HepG2 (cell line): ENCODE measurements at regions not wholly inside any gene's neighbourhood (a gene's known extent, or its start where the extent isn't known, plus 50 kb on each side); places are given as distances from the start of the nearest gene placed in this dataset.

Experiments
- AGO1 ChIP-seq: fragments of 200-400 bp; formaldehyde crosslinking; IDR thresholded peaks from 2 replicates; pipeline ENCODE4 v1.6.1; 2017; ENCODE audit warnings: mild to moderate bottlenecking, low read depth, low read length, moderate library complexity; ENCODE audit not compliant: poor library complexity, severe bottlenecking
- ASH2L ChIP-seq: fragments of 300-600, 200-600 bp; sonication (generic); IDR thresholded peaks from 2 replicates; pipeline ENCODE4 v1.7.0; 2017; ENCODE audit warnings: low read depth, mild to moderate bottlenecking, moderate library complexity, mixed read lengths, low read length; ENCODE audit not compliant: insufficient read length
- ATF7 ChIP-seq, 2 experiments: fragments of 450-650 bp in 1 of 2; sonication (generic) in 1 of 2; formaldehyde crosslinking in 1 of 2; IDR thresholded peaks; 2 replicates each; pipeline versions ENCODE4 v1.4.0 to v1.6.1; 2016 to 2020; ENCODE audit warnings: antibody characterized with exemption in 1 of 2, mild to moderate bottlenecking in 1 of 2, missing genetic modification reagents in 1 of 2
- FOSL2 ChIP-seq: sonication (generic); formaldehyde crosslinking; IDR thresholded peaks from 2 replicates; pipeline ENCODE4 v1.4.0; 2020; ENCODE audit warnings: missing genetic modification reagents
- HDAC2 ChIP-seq: sonication (generic); formaldehyde crosslinking; IDR thresholded peaks from 2 replicates; pipeline ENCODE4 v1.4.0; 2020; ENCODE audit warnings: missing genetic modification reagents
- HNF4A ChIP-seq: sonication (generic); formaldehyde crosslinking; IDR thresholded peaks from 2 replicates; pipeline ENCODE4 v1.4.0; 2020; ENCODE audit warnings: missing genetic modification reagents
- ISL2 ChIP-seq: sonication (generic); formaldehyde crosslinking; IDR thresholded peaks from 2 replicates; pipeline ENCODE4 v1.5.0; 2020; ENCODE audit warnings: missing genetic modification reagents
- KDM4B ChIP-seq: sonication (generic); formaldehyde crosslinking; IDR thresholded peaks from 2 replicates; pipeline ENCODE4 v1.4.0; 2020; ENCODE audit warnings: missing genetic modification reagents
- MBD4 ChIP-seq: IDR thresholded peaks from 2 replicates; pipeline ENCODE4 v1.6.1; 2012; ENCODE audit warnings: low read length, inconsistent platforms, borderline replicate concordance
- MIXL1 ChIP-seq: IDR thresholded peaks from 2 replicates; pipeline ENCODE4 v1.6.1; 2016
- NR2F1 ChIP-seq, 2 experiments: fragments of 450-650 bp in 1 of 2; formaldehyde crosslinking in 1 of 2; IDR thresholded peaks; 2 replicates each; pipeline versions ENCODE4 v1.5.0 to v1.6.1; 2016 to 2020; ENCODE audit warnings: mild to moderate bottlenecking in 1 of 2, missing compliant biosample characterization in 1 of 2, missing genetic modification reagents in 1 of 2, moderate library complexity in 1 of 2
- TCF7 ChIP-seq: sonication (generic); IDR thresholded peaks from 2 replicates; pipeline ENCODE4 v1.6.1; 2016; ENCODE audit warnings: antibody characterized with exemption, low read depth
- ZBTB26 ChIP-seq: IDR thresholded peaks from 2 replicates; pipeline ENCODE4 v1.6.1; 2016; ENCODE audit warnings: missing compliant biosample characterization, missing genetic modification reagents, borderline replicate concordance
- ZNF10 ChIP-seq: sonication (generic); formaldehyde crosslinking; IDR thresholded peaks from 2 replicates; pipeline ENCODE4 v1.4.0; 2020; ENCODE audit warnings: mild to moderate bottlenecking, low read depth, missing genetic modification reagents, borderline replicate concordance
- ZNF121 ChIP-seq: sonication (generic); formaldehyde crosslinking; IDR thresholded peaks from 2 replicates; pipeline ENCODE4 v1.5.0; 2020; ENCODE audit warnings: mild to moderate bottlenecking, missing genetic modification reagents
- ZNF317 ChIP-seq: sonication (generic); formaldehyde crosslinking; IDR thresholded peaks from 2 replicates; pipeline ENCODE4 v1.5.0; 2020; ENCODE audit warnings: mild to moderate bottlenecking, missing genetic modification reagents
- ZNF335 ChIP-seq: sonication (generic); formaldehyde crosslinking; IDR thresholded peaks from 2 replicates; pipeline ENCODE4 v1.4.0; 2020; ENCODE audit warnings: missing genetic modification reagents
- ZNF543 ChIP-seq: sonication (generic); formaldehyde crosslinking; IDR thresholded peaks from 2 replicates; pipeline ENCODE4 v1.4.0; 2020; ENCODE audit warnings: mild to moderate bottlenecking, missing genetic modification reagents
- ZNF569 ChIP-seq: sonication (generic); formaldehyde crosslinking; IDR thresholded peaks from 2 replicates; pipeline ENCODE4 v1.5.0; 2020; ENCODE audit warnings: mild to moderate bottlenecking, missing genetic modification reagents, moderate library complexity, borderline replicate concordance
- ZNF691 ChIP-seq: sonication (generic); formaldehyde crosslinking; IDR thresholded peaks from 2 replicates; pipeline ENCODE4 v1.4.0; 2020; ENCODE audit warnings: missing genetic modification reagents, low read depth, mild to moderate bottlenecking, borderline replicate concordance
- ZNF773 ChIP-seq: sonication (generic); formaldehyde crosslinking; IDR thresholded peaks from 2 replicates; pipeline ENCODE4 v1.4.0; 2020; ENCODE audit warnings: missing genetic modification reagents, borderline replicate concordance
- TF ChIP-seq, protein P1 (sequence below), 2 experiments: sonication (generic) in 1 of 2; formaldehyde crosslinking in 1 of 2; IDR thresholded peaks; 2 replicates each; pipeline versions ENCODE4 v1.4.0 to v1.6.1; 2016 to 2020; ENCODE audit warnings: borderline replicate concordance in 1 of 2, low read depth in 1 of 2, mild to moderate bottlenecking in 1 of 2, missing genetic modification reagents in 1 of 2
- TF ChIP-seq, protein P2 (sequence below): IDR thresholded peaks from 2 replicates; pipeline ENCODE4 v1.6.1; 2016

GRCh38 chr16:48441863-48442279 is 56.7 kb upstream of the SIAH1 start (continued):
- TF ChIP-seq ZNF691 (CRISPR knock-in tag), result peak; percentile 49; the same call in 1 of the 2 replicates
- peak; percentile 60; the same call in 1 of the 2 replicates for TF ChIP-seq TCF7
- TF ChIP-seq FOSL2, result peak; percentile 88
- peak; percentile 62; the same call in 1 of the 2 replicates for TF ChIP-seq ZNF543 (CRISPR knock-in tag)
- TF ChIP-seq, protein P1, sequence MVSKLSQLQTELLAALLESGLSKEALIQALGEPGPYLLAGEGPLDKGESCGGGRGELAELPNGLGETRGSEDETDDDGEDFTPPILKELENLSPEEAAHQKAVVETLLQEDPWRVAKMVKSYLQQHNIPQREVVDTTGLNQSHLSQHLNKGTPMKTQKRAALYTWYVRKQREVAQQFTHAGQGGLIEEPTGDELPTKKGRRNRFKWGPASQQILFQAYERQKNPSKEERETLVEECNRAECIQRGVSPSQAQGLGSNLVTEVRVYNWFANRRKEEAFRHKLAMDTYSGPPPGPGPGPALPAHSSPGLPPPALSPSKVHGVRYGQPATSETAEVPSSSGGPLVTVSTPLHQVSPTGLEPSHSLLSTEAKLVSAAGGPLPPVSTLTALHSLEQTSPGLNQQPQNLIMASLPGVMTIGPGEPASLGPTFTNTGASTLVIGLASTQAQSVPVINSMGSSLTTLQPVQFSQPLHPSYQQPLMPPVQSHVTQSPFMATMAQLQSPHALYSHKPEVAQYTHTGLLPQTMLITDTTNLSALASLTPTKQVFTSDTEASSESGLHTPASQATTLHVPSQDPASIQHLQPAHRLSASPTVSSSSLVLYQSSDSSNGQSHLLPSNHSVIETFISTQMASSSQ (IDR thresholded peaks at IDR 0.05; ENCODE audit: low read depth), result peak; percentile 43
- TF ChIP-seq, protein P1 (CRISPR knock-in tag; IDR thresholded peaks at IDR 0.05; ENCODE audit: borderline replicate concordance), result peak; percentile 75; the same call in 1 of the 2 replicates
- TF ChIP-seq NR2F1 (CRISPR knock-in tag; IDR thresholded peaks at IDR 0.05), result peak; percentile 41 to 62; a peak in 2 of 4 replicates
- peak; percentile 92 for TF ChIP-seq MIXL1 (CRISPR knock-in tag)
- TF ChIP-seq HDAC2, result peak; percentile 96
- TF ChIP-seq KDM4B, result 0 out of 2 replicates have a peak, but pooled peaks have one; percentile 33
- peak; percentile 95 for TF ChIP-seq ISL2 (CRISPR knock-in tag)
- TF ChIP-seq ZNF335, result 0 out of 2 replicates have a peak, but pooled peaks have one; percentile 38
- no peak for TF ChIP-seq ZNF569
- TF ChIP-seq, protein P2, sequence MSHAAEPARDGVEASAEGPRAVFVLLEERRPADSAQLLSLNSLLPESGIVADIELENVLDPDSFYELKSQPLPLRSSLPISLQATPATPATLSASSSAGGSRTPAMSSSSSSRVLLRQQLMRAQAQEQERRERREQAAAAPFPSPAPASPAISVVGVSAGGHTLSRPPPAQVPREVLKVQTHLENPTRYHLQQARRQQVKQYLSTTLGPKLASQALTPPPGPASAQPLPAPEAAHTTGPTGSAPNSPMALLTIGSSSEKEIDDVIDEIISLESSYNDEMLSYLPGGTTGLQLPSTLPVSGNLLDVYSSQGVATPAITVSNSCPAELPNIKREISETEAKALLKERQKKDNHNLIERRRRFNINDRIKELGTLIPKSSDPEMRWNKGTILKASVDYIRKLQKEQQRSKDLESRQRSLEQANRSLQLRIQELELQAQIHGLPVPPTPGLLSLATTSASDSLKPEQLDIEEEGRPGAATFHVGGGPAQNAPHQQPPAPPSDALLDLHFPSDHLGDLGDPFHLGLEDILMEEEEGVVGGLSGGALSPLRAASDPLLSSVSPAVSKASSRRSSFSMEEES (CRISPR knock-in tag), result peak; percentile 57
- no peak for TF ChIP-seq ZNF773 (CRISPR knock-in tag)
- TF ChIP-seq AGO1, result no peak
- TF ChIP-seq ZNF317 (CRISPR knock-in tag), result 0 out of 2 replicates have a peak, but pooled peaks have one; percentile 71
- peak; percentile 81 for TF ChIP-seq HNF4A (CRISPR knock-in tag)
- peak; percentile 76; the same call in 1 of the 2 replicates for TF ChIP-seq MBD4
- no peak for TF ChIP-seq ATF7 (IDR thresholded peaks at IDR 0.05)
- TF ChIP-seq ATF7 (CRISPR knock-in tag; IDR thresholded peaks at IDR 0.05), result peak; percentile 92
- no peak for TF ChIP-seq ZNF121
- peak; percentile 32 for TF ChIP-seq ASH2L
- no peak for TF ChIP-seq ZBTB26
- TF ChIP-seq ZNF10 (CRISPR knock-in tag), result no peak
